Astrocyte of the cerebellum (primary cell): ENCODE measurements at regions not wholly inside any gene's neighbourhood (a gene's known extent, or its start where the extent isn't known, plus 50 kb on each side); places are given as distances from the start of the nearest gene placed in this dataset.

Source experiments
- DNase-seq: peaks from one replicate; pipeline ENCODE4 v3.0.0-alpha.2; 2011; ENCODE audit warnings: low read depth
- H3K4me3 ChIP-seq: 2 replicates; pipeline ENCODE4 v1.5.1; 2011; ENCODE audit warnings: mild to moderate bottlenecking, low read depth, low read length, moderate library complexity
- CTCF ChIP-seq: IDR thresholded peaks from 2 replicates; pipeline ENCODE4 v1.5.1; 2012; ENCODE audit warnings: low read length, low read depth, moderate library complexity, mild to moderate bottlenecking; ENCODE audit errors: missing control alignments
- in situ Hi-C: cut with HindIII; loops from 2 replicates; pipeline ENCODE4 v1.10.0; 2017; ENCODE audit warnings: low sequenced_read_pairs

- no peak overlapping the region for H3K4me3 ChIP-seq
- in situ Hi-C loops: no loop called here
- DNase-seq: no peak
- no peak for TF ChIP-seq CTCF
Measured at GRCh38 chr3:16824081-16824696, 60.6 kb upstream of the PLCL2 start.

GRCh38 chr3:16825617-16826204 lies 59.0 kb upstream of the PLCL2 start:
- in situ Hi-C loops: no loop called here
- no peak overlapping the region for H3K4me3 ChIP-seq
- TF ChIP-seq CTCF: no peak
- DNase-seq: no peak

- DNase-seq: no peak
- TF ChIP-seq CTCF: peak; percentile 29
- H3K4me3 ChIP-seq: no peak overlapping the region
- in situ Hi-C loops: no loop called here
Measured at GRCh38 chr3:16828815-16829214, 55.9 kb upstream of the PLCL2 start.

- H3K4me3 ChIP-seq: no peak overlapping the region
- DNase-seq: no peak
- no peak for TF ChIP-seq CTCF
- in situ Hi-C loops: loop anchor here (5.0 kb wide), 1 partner anchor 75 kb away; no protein-coding TSS in a partner anchor
Measured at GRCh38 chr3:16831846-16832245, 52.9 kb upstream of the PLCL2 start.

GRCh38 chr3:16834214-16834613 lies 50.5 kb upstream of the PLCL2 start:
- TF ChIP-seq CTCF: no peak
- in situ Hi-C loops: loop anchor here (5.0 kb wide), 1 partner anchor 73 kb away; no protein-coding TSS in a partner anchor
- H3K4me3 ChIP-seq: no peak overlapping the region
- no peak for DNase-seq

GRCh38 chr3:16834753-16835152 lies 50.0 kb upstream of the PLCL2 start:
- DNase-seq: no peak
- in situ Hi-C loops: loop anchor here (5.0 kb wide), 1 partner anchor 73 kb away; no protein-coding TSS in a partner anchor
- H3K4me3 ChIP-seq: no peak overlapping the region
- TF ChIP-seq CTCF: no peak
